Suppressor macrophage treated with lipopolysaccharide for 4 hours (primary cell): ENCODE measurements at regions not wholly inside any gene's neighbourhood (a gene's known extent, or its start where the extent isn't known, plus 50 kb on each side); places are given as distances from the start of the nearest gene placed in this dataset.
"Not testable (repeated sequence)": the region's sequence is repeated elsewhere in the genome, so short reads cannot be mapped to it uniquely, and the experiment has no call there.

Experiments used
- DNase-seq: peaks from one replicate; pipeline ENCODE4 v3.0.0-alpha.2; 2020

DNA sequence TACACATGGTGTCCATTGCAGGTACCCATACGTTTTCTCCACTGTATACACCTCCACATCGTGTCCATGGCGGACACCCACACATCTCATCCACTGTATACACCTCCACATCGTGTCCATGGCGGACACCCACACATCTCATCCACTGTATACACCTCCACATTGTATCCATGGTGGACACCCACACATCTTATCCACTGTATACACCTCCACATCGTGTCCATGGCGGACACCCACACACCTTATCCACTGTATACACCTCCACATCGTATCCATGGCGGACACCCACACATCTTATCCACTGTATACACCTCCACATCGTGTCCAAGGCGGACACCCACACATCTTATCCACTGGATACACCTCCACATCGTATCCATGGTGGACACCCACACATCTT, 50.4 kb upstream of the TTC34 start:
- not testable (repeated sequence) for DNase-seq

DNA sequence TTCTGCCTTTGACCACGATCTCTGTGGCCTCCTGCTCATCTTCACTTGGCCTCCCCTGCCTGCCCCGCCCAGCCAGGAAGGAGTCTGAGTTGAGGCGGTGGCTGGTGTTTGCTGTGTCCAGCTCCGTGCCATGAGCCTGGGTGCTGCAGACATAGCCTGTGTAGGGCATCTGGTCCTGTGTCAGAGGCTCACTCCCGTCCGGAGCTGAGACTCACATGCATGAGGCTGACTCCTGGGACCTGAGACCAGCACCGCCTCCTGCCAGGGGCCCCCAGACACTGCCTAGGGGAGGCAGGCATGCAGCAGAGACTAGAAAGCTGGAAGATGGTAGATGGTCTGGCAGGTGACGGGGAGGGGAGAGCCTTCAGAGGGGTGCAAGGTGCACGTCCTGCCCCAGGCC, 52.2 kb upstream of the TTC34 start:
- DNase-seq: no peak

DNA sequence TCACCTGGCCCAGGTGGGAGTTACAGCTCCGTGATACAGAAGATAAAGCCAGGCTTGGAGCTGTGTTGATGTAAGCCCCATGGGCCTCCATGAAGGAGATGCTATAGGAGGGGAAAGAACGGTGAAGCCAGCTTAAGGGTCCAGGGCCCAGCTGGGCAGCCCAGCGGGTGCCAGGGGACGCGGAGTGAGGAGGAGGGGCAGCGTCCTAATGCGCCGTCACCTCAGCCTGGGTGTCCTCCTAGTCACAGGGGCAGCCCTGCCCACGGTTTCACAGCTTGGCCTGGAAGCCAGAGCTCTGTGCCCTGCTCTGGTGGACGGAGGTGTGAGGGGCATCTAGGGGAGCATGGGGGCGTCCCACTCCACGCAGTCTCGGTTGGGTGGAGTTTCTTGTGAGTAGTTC, 52.7 kb upstream of the TTC34 start:
- DNase-seq: no peak

DNA sequence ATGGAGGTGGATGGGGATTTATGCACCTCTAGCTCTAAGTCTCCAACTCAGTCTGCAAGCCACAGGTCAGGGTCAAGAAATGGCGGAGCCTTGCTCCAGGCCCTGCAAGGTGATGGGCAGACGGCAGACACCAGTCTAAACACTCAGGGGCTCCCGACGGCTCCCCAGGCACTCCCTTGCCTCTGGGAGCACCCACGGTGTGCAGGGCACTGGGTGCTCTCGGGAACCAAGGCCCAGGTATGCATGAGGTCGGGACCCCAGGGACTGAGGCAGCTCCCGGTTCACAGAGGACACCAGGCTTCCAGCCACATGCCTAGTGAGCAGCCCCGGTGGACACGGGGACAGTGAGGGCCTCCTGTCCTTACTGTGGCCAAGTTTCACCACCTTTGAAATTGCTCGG, 53.1 kb upstream of the TTC34 start:
- DNase-seq: no peak

DNA sequence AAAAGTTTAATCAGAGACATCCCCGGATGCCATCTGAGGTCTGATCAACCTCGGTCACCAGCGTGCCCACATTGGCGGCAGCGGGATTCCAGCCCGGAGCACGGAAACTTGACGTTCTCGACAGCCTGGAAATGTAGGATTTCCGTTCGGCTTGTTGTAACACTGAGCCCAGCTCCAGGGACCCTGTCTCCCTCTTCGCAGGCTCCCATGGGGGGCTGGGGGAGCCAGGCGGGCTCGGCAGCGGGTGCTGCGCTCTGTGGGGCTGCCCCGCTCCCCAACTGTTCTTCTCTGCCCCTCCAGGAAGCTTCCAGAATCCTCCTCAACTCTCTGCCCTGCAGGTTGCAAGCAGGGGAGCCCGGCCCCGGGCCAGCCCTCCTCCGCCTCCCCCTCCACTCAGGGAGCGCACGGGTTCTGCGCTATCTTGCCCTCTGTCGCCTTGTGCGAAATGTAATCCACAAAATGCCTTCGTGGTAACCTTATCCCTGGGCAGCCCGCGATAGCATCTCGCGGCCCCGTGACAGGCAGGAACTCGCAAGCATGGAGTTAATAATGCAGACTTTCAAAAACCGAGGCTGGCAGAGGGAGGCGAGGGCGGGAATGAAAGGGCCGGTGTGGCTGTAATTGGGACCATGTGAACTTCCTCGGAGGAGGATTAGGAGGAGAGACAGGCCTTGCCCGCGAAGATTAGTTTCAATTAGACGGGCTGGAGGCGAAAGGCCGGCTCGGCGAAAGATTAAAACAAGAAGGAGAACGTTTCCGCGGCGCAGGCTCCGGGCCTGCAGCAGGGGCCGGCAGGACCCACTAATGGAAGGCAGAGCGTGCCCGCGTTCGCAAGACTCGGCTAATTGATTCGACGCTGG, 53.9 kb upstream of the TTC34 start:
- no peak for DNase-seq

DNA sequence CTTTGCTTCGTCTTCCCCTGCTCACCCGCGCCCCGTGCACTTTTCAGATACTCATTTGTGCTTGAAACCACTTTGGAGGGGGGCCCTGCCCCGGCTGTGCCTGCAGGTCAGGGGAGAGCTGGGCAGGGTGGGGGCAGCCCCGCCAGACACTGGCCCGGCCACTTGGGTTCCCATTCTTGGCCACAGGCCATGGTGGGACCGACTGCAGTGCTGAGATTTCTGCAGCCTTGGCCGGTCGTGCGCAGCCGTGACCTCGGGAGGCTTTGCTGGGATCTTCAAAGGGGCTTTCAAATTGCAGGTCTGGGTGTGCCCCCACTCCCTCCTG, 54.5 kb upstream of the TTC34 start:
- no peak for DNase-seq

DNA sequence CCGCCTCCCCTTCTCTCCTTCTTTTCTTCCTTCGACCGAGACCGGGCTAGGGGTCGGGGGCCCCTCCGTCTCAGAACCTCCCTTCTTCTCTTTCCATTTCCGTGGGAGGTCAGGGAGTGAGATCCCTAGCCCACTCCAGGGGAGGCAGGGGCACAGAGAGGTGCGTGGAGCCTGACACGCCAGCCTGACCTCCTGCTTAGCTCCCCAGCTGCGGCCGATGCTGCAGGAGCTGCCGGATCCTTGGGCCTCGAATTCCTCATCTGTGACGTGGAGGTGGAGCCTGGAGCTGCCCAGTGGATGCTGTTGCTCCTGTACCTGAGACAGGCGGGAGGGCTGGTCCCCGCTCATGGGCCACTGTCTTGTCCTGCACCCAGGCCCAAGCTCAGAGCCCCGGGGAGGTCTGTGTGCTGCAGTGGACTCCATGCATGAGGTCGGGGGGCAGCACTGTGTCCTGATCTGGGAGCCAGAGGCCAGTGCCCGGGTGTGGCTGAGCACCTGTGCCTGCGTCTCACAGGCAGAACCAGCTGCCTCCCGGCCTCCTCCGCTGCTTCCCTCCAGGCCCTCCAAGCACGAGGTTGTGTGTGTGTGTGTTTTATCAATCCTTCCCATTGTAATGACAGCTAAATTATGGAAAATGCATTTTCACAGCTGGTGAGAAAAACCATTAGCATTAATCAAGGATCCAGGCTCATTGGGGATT, 55.3 kb upstream of the TTC34 start:
- DNase-seq: no peak

DNA sequence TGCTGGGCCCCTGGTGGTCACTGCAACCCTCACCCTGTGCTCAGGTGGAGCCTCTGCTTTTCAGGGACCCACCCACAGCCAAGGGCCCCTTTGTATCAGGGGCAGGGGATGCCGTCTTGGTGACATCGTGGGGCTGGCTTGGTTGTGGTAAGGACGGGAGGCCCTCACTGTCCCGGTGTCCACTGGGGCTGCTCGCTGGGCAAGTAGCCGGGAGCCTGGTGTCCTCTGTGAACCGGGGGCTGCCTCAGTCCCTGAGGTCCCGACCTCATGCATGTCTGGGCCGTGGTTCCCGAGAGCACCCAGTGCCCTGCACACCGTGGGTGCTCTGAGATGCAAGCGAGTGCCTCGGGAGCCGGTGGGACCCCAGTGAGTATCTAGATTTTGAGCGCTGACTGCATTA, 56.0 kb upstream of the TTC34 start:
- no peak for DNase-seq

DNA sequence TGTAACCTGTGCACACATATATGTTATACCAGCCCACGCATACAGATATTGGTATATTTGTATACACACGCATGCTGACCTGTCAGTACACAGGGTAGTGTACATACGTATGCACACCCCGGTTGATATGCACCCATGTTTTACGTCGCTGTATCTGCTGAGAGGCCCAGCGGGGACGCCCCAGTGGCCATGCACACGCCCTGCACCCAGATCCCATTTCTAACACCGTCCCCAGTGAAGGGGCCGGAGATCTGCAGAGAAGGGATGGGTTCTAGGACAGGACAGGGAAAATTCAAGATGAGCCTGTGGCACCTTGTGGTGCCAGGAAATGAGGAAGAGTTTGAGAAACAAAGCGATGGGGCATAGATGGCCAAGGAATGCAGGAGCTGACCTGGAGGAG, 57.2 kb upstream of the TTC34 start:
- DNase-seq: no peak

DNA sequence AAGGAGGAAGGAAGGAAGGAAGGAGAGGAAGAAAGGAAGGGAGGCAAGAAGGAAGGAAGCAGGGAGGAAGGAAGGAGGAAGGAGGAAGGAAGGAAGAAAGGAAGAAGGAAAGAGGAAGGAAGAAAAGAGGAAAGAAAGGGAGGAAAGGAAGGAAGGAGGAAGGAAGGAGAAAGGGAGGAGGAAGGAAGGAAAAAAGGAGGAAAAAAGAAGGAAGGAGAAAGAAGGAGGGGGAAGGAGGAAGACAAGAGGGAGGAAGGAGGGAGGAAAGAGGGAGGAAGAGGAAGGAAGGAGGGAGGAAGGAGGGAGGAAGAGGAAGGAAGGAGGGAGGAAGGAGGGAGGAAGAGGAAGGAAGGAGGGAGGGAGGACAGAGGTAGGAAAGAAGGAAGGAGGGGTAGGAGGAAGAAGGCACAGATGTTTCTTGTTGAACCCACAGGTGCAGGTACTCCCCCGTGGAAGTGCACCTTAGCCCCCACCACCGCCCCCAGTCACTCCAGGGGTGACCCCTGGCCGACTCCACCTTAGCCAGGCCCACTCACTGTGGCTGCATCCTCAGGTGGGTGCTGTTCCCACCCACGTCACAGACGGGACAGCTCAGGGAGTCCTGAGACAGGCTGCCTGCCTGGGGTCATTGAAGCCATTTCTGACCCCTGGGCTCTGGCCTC, 57.9 kb upstream of the TTC34 start:
- no peak for DNase-seq

DNA sequence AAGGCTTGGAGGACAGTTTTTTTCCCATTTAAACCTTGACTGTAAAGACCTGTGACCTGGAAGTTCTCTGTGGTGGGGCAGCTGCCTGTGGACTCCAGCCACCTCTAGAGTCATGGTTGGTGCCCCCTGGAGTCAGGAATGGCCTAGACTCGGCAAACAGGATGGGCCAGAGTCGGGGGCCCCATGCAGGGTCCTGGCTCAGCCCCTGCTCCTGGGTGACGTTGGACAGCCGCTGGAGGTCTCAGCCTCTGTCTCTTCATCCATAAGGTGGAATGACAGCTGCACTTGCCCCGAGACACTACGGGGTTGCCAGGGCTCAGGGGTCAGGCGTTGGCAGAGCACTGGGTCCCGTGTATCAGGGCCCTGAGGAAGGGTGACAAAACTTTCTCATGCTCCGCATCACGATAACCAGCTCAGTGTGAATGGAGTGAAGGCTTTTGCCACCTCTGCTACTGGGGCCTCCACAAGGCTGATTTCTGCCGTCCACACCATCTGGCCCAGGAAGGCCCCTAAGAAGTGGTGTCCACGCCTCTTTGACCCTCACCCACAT, 58.5 kb upstream of the TTC34 start:
- DNase-seq: no peak

DNA sequence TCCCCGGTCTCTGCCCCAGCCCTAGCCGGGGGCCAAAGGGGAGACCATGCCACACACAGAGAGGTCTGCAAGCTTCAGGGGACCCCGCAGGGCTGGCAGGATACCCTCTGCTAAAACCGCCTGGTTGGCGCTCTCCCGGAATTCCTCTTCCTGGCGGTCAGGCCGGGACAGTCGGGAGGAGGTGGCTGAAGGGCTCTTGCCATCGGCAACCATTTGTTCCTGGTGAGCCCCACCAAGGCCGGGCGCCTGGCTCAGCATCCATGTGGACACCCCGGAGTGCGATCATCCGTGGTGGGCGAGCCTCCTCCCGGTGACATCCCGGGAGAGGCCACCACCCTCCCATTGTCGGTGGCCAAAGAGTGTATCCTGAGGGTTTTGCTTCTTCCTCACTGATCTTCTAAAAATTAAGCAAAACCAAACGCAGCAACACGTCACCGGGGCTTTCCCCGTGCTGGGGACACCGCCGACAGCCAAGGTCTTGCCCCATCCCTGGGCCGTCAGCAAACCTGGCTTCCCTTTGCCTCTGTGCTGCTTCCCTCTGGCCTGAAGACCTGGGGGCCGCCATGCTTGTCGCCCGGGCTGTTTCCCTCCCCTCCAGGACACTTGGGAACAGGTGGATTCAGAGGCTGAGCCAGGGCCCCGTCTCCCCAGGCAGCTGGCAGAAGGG, 59.1 kb upstream of the TTC34 start:
- DNase-seq: no peak

DNA sequence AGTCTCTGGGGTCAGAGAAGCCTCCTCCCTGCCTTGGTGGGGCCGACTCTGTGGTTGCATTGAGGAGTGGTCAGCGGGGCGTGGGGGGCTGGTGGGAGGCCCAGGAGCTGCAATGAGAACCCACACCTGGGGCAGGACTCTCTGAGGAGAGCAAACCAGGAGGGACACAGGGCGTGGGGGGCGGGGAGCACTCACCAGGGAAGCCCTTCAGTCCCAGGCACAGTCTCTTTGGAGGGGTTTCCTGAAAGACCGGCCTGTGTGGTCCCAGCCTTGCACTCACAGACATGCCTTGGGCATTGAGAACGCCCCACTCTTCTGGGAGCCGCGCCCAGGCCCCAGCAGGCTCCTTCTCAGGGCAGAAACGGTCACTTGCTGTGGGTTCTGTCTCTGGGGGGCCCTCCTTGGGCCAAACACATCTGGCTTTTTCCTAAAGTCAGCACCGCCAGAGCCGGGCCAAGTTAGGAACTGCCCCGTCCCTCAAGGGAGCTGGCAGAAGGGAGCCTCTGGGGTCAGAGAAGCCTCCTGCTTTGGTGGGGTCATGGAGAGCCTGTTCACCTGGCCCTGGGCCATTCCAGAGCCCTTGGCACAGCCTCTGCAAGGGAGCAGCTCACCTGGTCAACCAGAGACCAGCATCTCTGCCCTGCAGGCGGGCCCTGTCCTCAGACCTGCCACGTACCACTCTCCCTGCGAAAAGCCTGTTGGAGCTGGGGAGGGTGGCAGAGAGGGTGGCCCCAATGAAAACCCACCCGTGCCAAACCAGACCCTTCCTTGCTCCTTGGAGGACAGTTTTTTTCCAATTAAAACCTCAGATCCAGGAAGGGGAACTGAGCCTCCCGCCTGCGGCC, 59.9 kb upstream of the TTC34 start:
- DNase-seq: no peak

DNA sequence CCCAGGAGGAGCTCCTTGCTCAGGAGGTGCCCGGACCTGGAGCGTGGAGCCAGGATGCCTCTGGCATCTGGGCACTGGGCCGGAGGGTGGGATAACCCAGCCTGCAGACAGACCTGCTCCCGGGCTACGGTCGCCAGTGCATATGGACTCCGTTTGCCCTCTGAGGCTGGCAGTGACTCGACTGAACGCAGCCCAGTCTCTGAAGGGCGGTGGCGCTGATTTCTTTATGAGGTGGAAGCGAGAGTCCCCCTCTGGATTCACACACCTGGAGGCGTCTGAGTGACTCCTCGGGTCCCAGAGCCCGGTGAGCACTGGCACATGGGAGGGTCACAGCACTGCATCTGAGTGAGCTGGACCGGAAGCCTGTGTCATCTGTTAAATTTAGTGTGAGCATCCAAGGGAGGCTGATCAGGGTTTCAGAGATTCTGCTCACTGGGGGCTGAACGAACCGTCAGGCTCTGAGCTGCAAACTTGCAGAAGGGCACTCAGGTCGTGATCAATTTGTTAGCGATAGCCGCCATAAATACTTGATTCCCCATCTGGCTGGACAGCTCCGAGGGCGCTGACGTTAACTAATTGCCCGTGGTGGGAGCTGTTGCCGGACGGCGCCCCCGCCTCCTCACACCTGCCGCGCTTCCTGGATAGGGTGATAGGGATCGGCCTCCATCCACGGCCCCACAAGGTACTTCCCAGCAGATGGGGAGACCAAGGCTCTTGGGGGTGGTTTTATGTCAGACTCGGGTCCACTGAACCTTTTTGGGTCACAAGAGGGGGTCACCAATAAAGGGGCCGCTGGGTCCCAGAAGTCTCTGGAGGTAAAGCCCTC, 60.7 kb upstream of the TTC34 start:
- DNase-seq: no peak

DNA sequence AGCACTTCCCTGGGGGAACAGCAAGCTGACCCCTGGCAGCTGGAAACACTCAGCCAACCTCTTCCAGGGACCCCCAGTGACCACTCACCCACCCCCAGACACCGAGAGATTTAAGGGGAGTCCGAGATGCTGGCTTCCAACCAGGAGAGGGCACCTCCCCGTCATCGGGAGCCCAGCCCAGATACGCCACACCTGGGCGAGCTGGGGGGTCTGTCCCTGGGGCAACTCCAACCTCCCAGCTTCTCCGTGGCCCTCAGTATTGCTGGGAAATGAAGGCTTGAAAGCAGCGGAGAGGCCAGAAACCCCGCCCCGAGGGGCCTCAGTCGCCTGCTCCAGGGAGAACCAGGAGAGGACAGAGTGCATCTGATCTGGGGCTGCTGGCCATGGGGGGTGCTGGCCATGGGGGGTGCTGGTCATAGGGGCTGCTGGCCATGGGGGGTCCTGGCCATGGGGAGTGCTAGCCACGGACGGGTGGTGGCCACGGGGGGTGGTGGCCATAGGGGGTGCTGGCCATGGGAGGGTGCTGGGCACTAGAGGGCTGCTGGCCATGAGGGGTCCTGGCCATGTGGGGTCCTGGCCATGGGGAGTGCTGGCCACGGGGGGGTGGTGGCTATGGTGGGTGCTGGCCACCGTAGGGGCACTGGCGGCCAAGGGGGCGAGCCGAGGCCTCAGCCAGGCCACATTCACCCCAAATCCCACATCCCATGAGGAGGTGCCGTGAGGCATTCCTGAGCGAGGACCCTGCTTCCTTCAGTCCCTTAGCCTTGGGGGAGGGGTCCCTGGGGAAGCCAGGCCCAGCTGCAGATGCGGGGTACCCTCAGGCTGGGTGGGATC, 61.5 kb upstream of the TTC34 start:
- no peak for DNase-seq

DNA sequence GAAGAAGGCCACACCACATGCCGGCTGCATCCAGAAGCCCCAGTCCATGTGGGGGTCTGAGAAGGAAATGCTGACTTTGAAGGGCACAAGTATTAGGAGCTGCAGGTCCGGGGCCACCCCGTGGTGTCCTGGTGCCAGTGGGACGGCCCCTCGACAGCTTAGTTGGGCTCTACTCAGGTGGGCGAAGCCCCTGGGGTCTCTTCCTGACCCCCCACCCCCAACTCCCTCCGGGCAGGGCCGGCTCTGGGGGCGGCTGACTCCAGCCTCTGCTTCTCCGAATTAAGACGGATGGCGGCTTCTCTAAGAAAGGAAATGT, 62.1 kb upstream of the TTC34 start:
- no peak for DNase-seq

DNA sequence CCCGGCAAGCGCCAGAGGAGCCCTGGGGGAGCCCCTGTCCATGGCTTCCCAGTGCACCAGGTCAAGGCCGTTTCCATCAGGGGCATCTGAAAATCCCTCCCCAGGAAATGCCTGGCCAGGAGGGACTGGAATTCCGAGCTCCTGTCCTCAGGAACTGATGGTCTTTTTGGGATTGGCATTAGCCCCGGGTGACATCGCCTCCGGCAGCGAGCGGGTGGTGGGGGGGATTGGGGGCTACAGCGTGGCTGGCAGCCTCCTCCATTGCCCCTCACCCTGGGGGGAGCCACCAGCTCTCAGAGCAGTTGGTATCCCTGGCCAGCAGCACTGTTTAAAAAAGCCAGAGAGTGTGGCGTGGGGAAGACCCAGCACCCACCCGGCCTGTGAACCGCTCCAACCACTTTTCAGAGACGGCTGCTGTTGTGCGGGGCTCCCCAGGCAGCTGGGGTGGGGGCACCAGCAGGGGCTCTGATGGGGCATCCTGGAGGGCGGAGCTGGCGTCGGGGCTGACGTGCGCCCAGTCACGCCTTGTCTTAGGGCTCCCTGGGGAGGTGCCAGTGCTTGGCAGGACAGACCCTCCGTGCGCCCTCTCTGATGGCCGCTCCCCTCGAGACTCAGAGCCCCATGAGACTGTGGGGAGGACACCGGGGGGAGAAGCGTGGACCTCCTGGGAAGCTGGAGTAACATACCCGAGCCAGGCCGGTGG, 62.9 kb upstream of the TTC34 start:
- DNase-seq: no peak

DNA sequence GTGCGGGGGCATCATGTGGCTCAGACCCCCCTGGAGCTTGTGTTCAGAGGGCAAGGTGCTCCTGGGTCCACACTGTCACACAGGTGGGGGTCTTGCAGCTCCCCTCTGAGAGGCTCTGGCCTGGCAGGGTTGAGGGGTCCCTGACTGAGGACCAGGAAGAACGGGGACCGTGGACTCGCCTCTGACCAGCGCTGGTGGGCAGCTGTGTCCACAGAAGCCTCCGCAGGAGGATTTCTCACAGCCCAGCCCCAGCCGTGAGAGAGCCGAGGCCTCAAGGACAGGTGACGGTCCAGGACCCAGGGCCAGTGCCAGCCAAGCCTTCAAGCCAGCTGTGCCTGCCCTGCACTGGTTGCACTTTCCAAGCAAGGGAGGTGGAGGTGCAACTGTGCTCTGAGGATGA, 63.5 kb upstream of the TTC34 start:
- no peak for DNase-seq

DNA sequence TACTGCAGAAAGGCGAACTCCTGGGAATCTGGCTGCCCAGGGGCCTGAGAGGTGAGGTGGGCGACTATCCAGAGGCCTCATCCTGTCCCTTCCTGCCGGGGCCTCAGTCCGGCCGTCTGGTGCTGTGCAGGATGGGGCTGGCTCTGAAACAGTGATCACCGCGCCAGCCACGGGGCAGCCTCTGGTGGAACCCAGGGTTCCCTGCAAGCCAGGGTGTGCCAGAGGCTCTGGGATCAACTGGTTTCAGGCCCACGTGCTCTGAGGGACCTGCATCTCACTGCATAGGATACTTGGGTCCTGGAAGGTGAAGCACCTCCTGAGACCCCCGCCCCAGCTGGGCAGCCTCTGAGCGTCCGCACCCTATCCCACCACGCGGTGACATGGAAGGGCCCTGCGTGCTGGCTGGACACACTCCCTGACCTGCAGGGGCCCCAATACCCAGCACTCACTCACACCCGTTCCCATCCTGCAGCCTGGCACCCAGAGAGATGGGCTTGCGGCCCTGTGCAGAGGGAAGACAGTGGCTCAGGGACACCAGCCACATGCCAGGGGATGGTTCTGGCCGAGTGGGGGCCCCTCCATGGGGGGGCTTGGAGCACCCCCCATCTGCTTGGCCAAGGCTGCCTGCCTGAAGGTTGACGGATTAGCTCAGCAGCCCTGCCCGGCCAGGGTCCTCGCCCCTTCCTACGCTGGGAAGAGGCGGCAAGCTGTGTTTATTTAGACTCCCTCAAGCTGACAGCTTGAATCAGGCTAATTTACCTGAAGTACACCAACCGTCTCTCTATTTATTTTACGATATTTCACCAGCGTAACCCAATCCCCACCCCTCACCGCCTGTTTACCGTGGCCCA, 64.3 kb upstream of the TTC34 start:
- DNase-seq: no peak
